Myocyte (in vitro differentiated cells): ENCODE measurements at regions not wholly inside any gene's neighbourhood (a gene's known extent, or its start where the extent isn't known, plus 50 kb on each side); places are given as distances from the start of the nearest gene placed in this dataset.

Experiments
- DNase-seq: peaks from one replicate; pipeline ENCODE4 v3.0.0-alpha.2; 2012; ENCODE audit warnings: low read depth

GRCh38 chr16:16871196-16871595 lies 492.3 kb downstream of the NPIPA7 start:
- DNase-seq = no peak

- DNase-seq = no peak
Observed at GRCh38 chr16:16877061-16877460, 498.1 kb downstream of the NPIPA7 start.

DNA sequence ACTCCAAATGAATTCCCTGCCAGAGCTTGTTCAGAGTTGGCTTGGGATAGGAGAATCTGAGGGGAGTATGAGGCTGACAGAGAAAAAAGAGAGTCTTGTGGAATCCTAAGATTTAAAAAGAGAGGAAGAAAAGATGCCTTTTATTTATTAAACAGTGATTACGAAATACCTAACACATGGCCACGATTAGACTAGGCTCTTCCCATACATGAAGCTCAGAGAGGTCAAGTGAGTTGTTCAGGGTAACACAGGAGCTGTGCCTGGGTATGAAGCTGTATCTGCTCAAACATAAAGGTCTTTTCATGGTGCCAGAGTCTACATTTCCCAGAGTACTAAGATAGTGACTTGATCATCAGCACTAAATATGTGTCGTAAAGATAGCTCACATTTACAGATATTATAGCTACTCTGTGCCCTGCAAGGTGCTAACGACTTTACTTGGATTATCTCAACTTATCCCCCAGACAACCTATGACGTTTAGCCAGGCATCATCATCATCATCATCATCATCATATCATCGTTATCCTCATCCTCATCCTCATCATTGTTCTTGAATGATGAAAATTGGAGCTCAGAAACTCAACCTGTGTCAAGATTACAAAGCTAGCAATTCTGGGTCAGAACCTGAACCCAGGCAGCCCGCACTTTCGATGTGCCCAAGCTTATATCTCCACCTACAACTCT lies 500.8 kb downstream of the NPIPA7 start:
- DNase-seq = no peak

DNA sequence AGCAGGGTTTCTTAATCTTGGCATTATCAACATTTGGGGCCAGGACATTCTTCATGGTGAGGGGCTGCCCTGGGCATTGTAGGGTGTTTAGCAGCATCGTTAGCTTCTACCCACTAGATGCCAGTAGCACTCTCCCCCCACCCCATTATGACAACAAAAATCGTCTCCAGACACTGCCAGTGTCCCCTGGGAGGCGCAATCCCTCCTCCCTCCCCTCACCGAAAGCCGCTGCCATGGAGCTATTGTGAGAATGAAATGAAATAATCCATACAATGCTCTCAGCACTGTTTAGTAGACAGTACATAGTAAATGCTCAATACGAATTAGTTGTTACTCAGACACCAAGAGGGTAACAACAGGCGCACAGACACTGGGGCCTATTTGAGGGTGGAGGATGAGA lies 502.9 kb downstream of the NPIPA7 start:
- DNase-seq = no peak

GRCh38 chr16:16882766-16883165 lies 503.8 kb downstream of the NPIPA7 start:
- DNase-seq = no peak

GRCh38 chr16:16884451-16884850 lies 505.5 kb downstream of the NPIPA7 start:
- DNase-seq = no peak

- no peak for DNase-seq
Observed at GRCh38 chr16:16887193-16887592, 508.3 kb downstream of the NPIPA7 start.

DNA sequence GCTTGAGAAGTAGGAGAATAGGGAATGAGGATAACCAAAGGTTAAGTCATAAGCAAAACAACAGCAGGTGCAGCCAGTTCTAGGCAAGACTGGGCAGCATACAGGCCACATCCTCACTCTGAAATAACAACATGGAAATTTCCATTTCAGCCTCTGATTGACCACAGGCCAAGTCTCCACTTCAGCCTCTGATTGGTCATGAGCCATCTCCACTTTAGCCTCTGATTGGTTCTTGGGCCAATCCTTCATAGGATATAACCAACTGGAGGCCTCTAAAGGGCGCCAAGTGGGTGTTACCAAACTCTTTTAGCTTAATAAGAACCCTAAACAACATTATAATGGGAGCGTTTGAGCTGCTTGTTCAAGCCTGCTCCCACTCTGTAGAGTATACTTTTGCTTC lies 512.0 kb downstream of the NPIPA7 start:
- DNase-seq = no peak

DNA sequence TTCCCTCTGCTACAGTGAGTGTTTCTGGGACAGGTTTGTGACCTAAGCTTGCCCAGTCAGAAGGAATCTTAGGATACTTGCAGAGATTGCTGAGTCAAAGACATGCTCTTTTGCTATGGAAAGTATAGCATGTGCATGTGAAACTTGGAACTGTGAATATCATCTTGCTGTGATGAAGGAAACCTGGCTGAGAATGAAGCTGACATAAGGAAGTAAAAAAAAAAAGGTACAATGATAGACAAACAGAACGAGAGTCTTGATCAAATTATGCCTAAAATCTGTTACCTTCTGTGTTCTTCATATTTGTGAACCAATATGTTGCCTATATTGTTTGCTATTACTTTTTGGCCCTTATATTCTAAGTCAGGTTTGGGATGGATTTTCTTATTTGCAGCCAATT lies 525.7 kb downstream of the NPIPA7 start:
- no peak for DNase-seq

GRCh38 chr16:16905850-16906249 lies 526.9 kb downstream of the NPIPA7 start:
- DNase-seq = no peak

DNA sequence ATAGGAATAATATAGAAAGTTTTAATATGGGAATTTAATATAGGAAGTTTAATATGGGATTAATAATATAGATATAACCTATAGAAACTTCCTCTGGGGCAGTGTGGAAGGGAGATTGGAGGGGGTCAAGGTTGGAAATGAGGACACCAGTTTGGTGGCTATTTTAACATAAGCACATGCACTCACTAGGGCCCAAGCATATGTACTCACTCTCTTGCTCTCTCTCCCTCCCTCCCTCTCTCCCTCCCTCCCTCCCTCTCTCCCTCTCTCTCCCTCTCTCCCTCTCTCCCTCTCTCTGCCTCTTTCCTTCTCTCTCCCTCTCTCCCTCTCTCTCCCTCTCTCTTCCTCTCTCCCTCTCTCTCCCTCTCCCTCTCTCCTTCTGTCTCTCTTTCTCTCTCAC lies 528.1 kb downstream of the NPIPA7 start:
- DNase-seq = no peak

GRCh38 chr16:16908077-16908476 lies 529.1 kb downstream of the NPIPA7 start:
- no peak for DNase-seq

DNA sequence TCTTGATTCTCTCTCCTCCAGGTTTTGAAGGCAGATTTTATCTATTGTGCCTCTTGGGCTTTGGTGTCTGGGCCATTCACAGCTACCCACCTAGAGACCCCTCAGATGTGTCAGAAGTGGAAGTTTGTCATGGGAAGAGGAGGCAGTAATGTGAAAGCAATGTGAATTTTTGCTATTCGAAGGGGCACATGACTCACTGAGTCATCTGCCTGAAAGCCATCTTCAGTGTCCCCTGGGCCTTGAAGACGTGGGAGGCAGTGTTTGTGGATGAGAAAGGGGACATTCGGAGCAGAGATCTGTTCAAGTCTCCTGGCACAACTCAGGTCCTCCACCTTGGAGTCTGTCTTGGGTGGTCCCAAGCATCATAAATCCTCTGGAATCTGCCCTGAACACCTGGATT lies 530.2 kb downstream of the NPIPA7 start:
- no peak for DNase-seq

GRCh38 chr16:16910666-16911065 lies 531.7 kb downstream of the NPIPA7 start:
- no peak for DNase-seq

DNA sequence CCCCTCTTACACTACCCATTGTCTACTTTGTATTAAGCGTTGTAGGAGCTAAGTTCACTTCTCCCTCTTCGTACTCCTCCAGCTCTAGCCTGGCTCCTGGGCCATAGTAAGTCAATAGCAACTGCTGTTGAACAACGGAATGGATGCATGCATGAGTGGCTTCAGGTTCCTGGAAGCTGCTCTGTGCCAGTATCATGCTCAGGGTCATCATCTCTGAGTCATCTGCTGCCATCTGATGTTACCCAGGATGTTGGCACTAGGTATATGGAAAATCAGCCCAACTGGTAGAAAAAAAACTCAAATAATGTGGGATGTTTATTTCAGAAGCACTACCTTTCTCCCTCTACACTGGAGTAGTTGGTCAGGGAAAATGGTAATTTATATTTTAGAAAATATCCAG lies 536.8 kb downstream of the NPIPA7 start:
- DNase-seq = no peak

DNA sequence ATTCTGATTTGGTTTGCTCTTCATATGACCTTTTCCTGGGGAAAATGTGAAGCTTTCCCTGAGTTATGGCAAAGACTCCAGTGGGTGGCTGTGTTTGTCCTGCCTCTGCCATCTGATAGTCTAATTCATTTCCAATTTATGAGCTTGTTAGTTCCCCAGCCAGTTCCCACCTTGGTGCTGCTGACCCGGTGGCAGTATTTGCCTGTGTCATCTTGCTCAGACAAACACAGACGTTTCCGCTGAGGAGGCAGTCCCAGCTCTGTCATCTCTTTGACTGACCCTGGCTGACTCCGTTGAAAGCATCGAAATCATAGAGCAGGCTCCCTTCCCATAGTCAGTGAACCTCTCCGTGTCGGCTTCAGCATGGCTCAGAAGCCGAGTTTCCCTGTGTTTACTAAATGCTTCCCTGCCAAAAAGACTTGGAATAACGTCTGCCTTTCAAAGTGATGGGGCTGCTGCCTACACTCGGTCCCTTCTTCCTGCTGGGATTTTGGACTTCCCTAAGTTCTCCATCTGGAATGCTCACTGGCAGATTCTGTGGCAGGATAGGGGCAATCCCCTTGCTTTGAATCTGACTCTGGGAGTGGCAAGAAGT lies 538.3 kb downstream of the NPIPA7 start:
- DNase-seq = no peak

DNA sequence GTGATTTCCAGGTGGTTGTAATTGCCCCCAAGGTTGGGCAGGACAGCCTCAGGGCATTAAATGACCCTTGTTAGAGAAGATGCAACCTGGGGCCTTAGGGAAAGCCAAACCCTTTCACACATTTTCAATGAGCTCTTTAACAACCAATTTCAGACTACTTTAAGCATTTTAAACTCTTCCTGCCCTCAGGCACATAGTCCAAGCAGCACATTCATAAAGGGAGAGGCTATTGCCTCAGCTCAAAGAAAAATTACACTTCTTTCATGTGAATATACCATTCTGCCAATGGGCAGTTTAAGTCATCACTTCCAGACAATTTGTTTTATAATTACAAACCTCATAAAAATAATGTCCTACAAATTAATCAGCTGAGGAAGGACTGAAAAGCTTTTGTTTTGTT lies 544.5 kb downstream of the NPIPA7 start:
- DNase-seq = no peak

DNA sequence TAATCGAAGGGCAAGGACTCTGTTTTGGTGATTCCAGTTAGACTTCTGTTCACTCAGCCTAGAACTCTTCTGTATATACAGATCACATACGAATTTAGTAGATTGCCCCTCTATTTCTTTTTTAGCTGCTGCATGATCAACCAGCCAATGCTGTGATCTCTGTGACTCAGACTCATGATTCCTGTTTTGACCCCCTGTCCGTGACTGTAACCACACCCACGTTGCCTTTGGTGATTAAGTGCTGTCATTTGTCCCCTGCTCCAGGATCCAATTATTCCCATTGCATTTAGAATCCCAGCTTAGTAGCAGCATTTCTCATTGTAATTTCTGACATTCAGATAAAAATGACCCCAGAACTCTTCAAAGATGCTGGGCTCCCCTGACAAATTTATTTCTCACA lies 545.7 kb downstream of the NPIPA7 start:
- no peak for DNase-seq

GRCh38 chr16:16925432-16925831 lies 545.3 kb downstream of the XYLT1 start:
- DNase-seq = no peak

- DNase-seq = no peak
Observed at GRCh38 chr16:16928532-16929109, 542.1 kb downstream of the XYLT1 start.

- no peak for DNase-seq
Observed at GRCh38 chr16:16930309-16931000, 540.3 kb downstream of the XYLT1 start.

GRCh38 chr16:16933861-16934260 lies 536.9 kb downstream of the XYLT1 start:
- no peak for DNase-seq
